GM21619 (cell line): ENCODE measurements at regions not wholly inside any gene's neighbourhood (a gene's known extent, or its start where the extent isn't known, plus 50 kb on each side); places are given as distances from the start of the nearest gene placed in this dataset.

ENCODE experiments used
- ATAC-seq: cut with Tn5 transposase; IDR thresholded peaks from one replicate; pipeline ENCODE4 v1.9.1; 2021; ENCODE audit not compliant: unreplicated experiment

DNA sequence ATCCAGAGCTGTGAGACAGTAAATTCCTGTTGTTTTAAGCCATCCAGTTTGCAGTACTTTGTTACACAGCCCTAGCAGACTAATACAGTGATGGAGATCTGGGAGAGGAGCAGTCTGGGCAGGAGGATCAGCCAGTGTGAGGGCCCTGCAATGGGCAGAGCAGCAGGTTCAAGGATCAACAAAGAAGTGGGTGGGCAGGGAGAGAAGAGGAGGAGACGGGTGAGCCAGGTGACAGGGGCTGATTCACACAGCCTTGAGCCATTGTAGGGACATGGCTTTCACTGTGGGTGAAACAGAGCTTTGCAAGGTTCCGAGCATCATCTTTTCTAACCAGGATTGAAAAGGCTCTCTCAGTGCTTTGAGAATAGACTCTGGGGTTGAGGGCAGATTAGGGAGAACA lies 88.2 kb upstream of the MVB12B start:
- ATAC-seq = no peak

DNA sequence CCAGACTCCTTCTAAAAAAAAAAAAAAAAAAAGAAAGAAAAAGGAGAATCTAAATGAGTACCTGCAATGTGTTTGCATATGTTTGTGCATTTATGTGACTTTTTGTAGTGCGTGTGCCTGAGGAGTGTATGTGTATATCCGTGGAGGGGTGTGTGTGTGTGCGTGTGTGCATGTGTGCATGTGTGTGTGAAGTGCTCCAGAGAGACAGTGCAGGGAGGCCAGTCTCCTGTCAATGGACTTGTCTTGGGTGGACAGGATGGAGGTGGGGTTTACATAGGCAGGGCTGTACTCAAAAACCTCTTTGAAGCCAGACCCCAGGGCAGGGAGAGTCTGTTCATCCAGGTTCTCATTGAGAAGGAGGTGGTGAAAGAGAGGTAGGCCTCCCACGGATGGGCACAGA lies 87.1 kb upstream of the MVB12B start:
- ATAC-seq = no peak

DNA sequence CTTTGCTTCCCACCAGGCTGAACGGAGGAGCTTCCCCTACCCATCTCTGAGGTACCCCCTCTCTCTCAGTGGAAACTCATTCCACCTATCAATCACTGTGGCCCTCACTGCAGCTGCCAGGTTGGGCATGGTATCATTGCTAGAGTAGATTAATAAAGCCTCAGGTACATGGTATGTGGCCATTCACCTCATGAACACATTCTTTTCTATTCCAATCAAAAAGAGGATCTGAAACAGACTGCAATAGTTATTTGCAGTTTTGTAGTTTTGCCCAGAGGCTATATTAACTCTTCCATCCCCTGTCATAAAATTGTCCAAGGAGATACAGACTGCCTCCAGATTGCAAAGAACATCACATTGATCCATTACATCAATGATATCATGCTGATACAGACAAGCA lies 85.8 kb upstream of the MVB12B start:
- no peak for ATAC-seq

DNA sequence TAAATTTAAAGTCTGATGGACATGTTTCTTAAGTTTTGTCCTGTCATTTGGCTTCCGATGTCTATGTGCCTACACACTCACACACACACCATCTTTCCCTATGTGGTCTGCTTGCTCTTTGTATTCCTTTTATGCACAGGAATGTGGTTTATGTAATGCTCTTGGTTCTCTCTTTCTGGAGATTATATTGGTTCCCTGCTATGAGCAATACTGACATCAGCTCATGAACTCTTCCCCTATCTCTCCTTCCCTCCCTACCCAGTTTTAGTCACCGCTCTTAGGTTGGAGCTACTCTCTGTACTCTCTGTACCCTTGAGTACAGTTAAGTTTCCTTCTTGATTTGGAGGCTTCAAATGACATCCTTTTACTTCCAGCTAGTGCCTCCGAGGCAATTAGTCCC lies 77.9 kb upstream of the MVB12B start:
- ATAC-seq = no peak

DNA sequence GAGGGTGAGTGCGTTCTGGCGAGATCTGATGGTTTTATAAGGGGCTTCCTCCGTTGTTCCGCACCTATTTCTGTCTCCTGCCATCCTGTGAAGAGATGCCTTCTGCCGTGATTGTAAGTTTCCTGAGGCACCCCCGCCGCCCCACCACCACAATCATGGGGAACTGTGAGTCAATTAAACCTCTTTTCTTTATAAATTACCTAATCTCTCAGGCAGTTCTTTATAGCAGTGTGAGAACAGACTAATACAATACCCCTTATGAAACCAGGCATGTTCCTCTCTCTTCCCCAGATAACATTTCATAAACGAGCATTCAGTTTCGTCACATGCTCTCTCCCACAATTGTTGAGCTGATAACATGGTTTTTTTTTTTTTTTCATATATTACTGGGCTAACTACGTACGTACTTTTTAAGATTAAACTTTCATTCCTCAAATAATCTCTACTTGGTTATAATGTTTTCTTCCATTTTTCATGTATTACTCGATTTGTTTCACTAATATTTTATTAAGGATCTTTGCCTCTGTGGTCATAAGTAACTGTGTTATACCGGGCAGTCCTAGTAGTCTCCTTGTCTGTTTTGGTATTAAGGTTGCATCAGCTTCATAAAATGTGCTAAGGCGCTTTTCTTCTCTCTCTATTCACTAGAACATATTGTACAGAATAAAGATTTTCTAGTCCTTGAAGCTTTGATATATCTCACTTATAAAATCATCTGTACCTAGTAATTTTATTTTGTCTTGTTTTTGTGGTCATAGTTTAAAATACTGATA lies 64.9 kb upstream of the MVB12B start:
- ATAC-seq = no peak

GRCh38 chr9:126262738-126263137 lies 63.9 kb upstream of the MVB12B start:
- no peak for ATAC-seq

GRCh38 chr9:126270556-126270955 lies 56.1 kb upstream of the MVB12B start:
- no peak for ATAC-seq

DNA sequence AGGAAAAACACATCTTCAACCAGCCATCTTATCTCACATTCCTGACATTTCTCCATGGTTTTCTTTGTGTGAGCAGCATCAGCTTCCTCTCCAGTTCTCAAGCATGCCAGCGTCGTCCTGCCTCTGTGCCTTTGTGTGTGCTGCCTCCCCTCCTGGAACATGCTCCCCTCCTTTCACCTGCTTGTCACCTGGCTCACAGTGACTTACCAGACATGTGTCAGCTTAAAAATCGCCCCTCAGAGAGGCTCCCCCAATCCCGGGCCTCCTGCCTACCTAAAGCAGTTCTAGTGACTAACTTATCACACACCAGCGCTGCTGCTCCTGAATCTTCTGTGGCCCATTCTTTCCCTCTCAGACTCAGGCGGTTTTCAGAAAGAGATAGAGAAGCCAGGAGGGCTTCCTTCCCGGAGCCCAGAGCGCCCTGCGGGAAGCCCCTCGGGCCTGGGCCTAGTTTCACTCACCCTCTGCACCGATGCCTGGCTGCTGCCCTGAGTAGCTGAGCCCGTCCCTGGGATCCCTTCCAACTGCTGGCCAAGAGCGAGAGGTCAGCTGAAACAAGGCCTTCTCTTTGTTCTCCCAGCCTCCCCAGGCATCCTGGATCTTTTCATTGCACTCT lies 51.1 kb upstream of the MVB12B start:
- no peak for ATAC-seq

DNA sequence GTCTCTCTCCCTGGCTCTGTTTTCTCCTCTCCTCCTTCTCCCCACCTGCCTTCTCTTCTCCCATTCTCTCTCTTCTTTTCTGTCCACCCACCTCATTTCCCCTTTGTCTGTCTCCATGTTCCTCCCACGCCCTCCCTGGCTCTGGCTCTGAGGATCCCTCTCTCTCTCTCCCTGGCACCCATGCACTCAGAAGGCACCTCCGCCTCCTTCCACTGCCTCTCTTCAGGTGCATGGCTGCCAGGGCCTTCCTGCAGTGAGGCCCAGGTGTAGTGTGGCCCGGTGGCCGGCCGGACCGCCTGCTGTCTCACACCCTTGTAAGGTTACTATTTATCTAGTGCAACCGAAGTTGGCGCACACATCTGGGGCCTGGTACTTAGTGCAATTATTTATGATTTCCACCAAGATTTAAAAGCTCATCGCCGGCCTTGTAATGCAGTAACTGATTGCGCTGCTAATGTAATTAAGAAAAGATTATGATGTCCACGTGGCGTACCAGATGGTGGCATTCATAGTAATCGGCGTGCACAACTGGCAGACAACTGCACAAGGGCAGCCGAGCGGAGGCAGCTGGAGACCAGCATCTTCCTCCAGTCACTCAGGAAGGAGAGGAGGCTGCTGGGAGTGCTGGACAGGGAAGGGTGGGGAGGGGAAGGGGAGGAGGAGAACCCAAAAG lies 50.4 kb upstream of the MVB12B start:
- no peak for ATAC-seq
